ENCODE measurements at regions not wholly inside any gene's neighbourhood (a gene's known extent, or its start where the extent isn't known, plus 50 kb on each side); places are given as distances from the start of the nearest gene placed in this dataset.

DNA sequence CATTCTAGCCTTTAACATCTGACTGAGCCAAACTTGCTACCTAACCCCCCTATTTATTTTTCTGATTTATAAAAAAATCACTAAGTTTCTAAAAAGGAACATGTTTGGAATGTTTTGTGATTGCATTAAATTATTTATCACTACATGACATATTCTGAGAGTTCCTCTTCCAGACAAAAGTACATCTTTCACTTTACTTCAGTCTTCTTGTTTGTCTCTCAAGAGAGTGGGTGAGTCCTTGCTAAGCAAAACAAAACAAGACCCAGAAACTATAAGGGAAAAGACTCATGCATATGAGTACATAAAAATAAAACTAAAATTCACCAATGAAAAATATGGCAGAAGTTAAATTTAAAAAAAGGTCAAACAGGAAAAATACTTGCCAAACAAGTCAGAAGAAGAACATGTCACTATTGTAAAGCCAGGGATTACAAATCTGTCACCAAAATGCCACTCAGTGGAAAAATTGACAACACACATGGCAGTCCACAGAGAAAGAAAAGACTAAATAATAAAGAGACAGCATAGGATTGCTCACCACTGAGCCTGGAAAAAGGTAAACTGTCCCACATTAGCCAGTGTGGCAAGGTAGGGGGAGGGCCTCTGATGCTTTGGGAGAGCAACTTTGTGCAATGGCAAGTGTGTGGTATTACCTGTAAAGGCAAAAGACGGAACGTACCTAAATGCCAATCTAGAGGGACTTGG is 166.7 kb upstream of the ZNF32 start:
- no peak for TF ChIP-seq EZH2 (IDR thresholded peaks at IDR 0.05; ENCODE audit: low read depth)
- TF ChIP-seq CTCF (conservative IDR thresholded peaks at IDR 0.05) = no peak

Data from PC-9 (cell line).